HG03066 (cell line): ENCODE measurements at regions not wholly inside any gene's neighbourhood (a gene's known extent, or its start where the extent isn't known, plus 50 kb on each side); places are given as distances from the start of the nearest gene placed in this dataset.

ENCODE experiments used
- ATAC-seq: cut with Tn5 transposase; IDR thresholded peaks from one replicate; pipeline ENCODE4 v1.9.1; 2021; ENCODE audit warnings: low read depth; ENCODE audit not compliant: unreplicated experiment

DNA sequence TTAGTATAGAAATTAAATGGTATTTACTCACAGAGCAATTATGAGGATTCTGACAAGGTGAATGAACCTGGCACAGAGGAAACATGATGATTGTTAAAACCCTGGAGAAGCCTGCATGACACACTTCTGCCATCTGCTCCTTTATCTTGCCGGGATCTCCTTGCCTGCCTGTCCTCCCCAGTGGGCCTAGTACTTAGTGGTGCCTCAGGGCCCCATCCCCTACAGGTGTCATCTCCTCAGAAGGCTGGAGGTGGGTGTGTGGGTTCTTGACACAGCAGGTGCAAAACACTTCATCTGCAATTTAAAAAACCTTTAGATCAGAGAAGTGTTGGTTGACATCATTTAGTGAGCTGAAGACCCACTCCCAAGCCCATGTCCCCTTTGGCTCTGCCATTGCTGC is 261.2 kb downstream of the ADRA2A start:
- ATAC-seq, result no peak

DNA sequence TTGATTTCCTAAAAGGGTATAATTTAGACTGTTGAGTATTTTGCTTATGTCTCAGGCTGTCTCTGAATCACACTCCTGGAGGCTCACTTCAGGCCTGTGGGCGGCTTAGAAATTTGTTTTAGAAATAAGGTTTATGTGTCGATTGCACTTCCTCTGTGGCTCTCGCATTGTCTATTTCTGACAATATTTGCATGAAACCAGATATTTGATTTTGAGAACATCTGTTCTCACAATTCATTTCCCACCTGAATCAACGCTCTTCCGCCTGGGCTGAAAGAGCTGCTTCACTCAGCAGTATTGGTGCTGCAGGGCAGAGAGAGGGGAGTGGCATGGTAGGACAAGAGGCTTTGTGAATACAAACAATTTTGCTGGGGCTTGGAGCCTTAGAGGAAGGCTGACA is 262.0 kb downstream of the ADRA2A start:
- peak; percentile 89 for ATAC-seq

DNA sequence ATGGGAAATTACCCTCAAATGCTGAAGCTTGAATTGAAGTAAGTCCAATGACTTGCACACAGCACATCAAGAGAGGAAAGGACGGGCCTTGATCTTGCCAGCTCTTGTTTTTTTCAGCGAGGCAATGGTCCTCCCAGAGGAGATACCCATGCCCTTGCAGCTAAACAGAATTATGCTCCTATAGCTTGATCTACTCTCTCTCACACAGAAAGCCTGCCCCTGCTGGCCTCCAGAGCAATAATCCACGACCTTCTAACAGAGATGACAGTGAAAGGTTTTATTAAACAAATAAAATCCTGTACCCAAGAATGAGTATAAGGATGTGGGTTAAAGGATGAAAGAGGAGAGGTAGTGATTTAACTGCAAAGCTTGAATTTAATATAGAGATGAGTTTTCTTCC is 268.0 kb downstream of the ADRA2A start:
- no peak for ATAC-seq

DNA sequence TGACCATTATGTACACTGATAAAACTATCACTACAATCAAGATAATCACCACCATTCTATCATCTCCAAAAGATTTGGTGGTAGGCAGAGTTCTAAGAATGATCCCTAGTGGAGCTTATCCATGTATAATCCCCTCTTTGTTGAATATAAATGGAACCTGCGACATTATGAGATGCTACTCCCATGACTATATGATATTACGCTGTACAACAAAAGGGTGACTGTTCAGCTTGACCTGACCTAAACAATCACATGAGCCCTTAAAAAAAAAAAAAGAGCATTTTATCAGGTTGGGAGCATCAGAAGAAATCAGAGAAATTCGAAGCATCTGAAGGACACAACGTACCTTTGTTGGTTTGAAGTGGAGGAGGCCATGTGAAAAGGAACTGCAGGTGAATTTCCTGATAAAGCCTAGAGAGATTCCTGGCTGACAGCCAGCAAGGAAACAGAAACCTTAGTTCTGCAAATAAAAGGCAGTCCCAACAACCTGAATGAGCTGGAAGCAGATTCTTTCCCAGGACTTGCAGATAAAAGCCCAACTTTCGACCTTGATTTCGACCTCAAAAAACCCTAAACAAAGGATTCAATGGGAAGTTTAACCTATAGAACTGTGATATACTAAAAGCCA is 270.7 kb downstream of the ADRA2A start:
- no peak for ATAC-seq

DNA sequence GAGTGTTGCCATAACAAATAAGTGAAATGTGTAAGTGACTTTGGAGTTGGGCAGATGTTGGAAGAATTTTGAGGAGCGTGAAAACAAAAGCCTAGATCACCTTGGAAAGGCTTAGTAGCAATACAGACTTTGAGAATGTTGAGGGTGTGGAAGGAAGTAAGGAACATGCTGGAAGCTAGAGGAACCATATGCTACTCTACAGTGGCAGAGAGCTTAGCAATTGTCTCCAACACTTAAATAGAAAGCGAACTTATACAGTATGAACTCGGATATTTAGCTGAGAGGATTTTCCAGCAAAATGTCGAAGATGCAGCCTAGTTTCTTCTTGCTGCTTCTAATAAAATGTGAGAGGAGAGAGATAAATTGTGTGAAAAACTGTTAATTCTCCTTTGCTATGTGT is 271.2 kb downstream of the ADRA2A start:
- ATAC-seq, result no peak

DNA sequence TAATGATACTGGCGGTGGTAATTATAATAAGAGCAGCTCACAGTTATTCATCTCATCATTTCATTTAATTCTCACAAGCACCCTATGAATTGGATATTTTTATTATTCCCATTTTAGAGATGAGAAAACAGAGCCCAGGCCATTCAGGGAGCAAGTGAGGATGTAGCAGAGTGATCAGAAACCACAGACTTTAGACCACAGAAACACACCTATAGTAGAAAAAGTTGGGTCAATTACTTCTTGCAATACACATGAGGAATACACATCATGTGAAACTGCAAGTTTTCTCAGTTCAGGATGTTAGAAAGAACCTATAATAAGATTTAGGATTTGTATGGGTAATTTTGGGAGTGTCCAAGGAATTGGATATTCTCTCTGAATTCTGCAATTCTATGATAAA is 278.0 kb downstream of the ADRA2A start:
- no peak for ATAC-seq

DNA sequence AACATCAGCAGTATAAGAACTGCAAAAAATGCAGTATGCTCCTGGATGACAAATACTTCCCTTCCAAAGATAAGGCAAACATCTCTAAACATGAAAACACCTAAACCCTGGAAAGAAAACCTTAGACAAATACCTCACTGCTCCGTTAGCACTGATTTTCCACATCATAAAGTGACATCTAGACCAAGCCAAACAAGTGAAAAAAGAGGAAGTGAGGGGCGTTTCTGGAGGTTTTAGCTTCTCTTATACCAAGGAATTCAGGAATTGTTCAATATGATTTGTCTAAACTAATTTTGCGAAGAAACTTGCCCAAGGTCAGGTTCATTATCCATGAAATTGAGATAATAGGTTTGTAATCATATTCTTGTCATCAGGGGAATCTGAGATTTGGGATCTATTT is 279.7 kb downstream of the ADRA2A start:
- ATAC-seq, result no peak

DNA sequence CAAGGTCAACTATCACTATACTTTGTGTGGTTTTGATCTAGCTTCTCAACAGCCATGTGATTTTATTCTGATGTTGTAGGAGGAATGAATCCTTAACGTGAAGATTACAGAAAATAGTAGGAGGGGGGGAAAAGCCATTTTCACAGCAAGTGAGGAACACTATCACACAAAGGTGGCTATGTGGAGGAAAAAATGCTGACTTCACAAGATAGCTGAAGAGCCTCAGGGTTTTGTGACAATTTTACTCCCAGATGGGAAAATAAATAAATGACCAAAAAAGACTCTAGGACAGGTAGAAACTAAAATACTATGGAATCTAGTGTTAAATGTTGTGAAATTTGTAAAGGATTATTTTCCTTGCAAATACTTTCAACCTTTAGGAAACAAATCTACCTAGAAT is 281.0 kb downstream of the ADRA2A start:
- no peak for ATAC-seq

DNA sequence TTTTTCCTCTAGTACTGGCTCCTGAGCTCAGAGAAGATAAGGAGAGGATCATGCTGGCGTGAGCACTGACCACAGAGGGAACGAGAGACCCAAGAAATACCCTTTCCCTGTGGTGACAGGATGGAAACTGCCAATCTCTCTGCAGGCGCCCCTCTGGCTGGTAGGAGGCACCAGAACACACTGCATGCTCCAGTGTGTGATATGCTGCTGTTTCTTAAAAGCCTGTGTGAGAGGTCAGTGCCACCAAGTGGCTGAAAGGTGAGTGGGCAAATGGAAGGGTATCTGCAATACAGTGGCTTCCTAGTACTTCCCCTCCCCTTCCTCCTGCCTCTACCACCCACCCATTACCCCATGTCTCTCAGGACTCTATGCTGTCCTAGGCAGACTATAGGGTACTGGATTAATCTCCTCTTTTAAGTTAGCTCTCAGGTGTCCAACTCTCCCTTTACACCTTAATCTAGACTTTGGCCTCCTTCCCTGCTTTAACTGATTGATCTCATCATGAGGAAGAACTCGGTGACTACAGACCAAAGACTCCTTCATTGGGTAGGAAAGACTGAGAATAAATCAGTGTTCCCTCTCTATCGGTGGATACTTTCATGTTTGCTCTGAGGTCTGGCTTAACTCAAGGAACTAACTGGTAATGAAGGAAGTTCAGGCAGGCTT is 283.6 kb downstream of the ADRA2A start:
- peak; percentile 73 for ATAC-seq

DNA sequence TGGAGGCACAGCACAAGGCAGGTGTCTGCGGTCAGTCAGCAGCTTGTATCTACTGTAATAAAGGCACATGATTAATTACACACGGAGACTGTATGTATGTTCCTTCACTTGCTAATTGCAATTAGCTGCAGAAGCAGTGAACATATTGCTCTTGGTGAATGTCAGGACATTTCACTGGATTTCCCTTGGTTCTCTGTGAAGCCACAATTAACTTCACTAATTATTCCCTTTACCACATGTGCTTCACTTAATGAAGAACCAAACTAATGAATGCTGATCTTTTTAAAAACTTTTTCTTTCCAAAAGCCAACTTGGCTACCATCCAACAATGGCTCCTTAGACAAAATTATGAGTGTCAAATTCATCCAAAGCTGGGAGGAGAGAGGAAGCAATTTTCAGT is 290.7 kb downstream of the ADRA2A start:
- no peak for ATAC-seq

DNA sequence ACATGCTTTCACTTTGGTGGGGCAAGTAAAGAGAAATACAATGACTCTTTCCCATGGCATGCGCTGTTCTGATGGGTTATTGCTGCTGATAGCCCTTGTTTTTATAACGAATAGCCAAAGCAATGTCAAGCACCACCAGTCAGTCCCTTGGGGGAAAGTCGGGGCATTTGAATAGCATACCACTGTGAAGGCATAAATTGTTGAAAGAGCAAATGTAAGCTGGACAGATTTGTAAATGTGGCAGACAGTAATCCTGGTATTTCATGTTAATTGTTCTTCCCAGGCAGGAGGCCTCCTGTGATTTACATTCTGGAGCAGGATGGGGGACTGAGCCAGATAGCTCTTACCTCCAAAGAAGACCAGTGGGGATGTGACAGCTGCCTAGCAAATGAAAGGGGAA is 293.3 kb downstream of the ADRA2A start:
- no peak for ATAC-seq

DNA sequence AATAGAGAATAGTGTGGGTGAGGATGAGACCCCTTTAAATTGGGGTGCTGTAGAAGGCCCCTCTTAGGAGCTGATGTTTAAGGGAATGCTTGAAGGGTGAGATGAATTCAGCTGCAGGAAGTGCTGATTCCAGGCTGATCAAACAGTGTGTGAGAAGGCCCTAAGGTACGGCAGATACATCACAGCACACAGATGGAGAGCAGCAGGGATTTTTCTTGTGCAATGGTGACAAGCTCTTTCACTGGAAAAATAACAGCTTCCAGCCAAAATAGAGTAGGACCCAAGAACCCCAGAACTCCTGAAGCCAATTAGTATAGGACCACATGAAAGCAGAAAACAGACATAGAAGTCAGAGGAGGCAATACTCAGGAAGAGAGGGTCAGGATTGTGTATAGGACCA is 296.9 kb downstream of the ADRA2A start:
- ATAC-seq, result no peak

DNA sequence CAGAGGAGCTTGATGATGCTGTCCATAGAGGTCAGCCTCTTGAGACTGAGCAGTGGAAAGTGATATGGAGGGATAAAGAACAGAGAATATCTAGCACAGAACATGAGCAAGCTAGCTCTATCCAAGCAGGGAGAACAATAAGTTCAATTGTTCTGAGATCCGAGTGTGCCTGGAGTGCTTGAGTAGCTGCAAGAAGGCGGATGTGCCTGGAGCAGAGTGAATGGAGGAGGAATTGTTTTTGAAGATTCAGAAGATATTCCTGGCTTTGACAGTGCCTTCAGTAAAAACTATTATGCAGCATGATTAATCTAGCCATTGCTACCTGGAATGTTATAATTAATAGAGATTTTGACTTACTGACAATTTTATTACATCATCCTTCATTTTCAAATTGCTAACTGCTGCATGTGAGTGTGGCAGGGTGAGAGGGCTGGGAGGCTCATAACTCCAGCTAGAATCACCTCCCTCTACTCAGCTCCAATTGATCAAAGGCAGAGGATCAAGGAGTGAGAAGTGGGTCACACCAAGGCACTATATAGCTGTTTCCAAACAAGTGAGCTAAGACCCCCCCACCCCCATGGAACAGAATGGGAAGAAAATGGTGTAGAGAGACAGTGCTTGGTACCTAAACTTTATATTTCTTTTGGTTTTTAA is 302.8 kb downstream of the ADRA2A start:
- ATAC-seq, result no peak

DNA sequence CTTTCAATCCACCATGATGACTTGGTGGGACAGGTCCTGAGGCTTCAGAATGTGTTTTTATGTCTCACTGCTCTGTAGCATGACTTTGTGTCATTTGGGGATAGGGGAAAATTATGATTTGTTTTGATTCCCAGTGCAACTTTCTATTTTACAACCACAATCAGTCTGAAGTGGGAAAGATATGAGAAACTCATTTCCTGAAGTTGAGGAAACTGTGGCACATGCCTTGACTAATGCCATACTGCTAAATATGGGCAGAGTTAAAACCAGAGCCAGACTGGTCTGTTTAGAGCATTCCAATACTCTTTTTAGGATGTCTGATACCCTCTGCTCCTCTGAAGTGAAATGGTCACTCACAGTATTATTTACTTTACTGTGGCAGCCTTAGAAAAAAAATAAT is 307.7 kb downstream of the ADRA2A start:
- ATAC-seq, result no peak

DNA sequence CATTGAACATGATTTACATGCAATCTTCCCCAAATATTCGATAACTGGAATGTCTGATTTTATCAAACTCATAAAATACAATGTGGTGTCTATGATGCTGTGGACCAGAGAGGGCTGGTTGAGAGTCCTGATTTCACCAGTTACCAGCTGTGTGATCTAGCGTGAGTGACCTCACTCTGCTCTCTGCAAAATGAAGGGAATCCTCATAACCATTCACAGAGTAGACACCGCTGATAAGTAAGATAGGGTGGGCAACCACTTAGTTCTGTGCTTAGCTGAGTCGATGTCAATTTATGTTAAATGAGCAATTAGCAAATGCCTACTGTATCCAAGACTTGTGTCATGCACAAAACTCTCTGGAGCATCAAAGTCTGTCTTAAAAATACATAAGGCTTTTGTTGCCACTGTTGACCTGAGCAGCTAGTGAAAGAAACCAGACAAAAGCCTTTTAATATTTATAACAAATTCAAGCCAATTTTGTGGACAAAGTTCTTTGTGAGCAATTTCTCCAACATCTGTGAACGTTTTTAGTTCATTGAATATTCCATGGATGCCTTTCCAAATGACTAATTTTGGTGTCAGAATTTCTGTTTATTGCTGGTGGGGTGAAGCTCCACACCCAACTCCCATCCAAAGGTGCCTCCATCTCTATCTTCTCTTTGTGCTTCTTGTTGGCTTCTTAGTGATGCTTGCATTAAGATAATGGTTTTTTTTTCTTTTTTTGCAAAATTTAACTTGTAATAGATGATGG is 314.2 kb downstream of the ADRA2A start:
- no peak for ATAC-seq

DNA sequence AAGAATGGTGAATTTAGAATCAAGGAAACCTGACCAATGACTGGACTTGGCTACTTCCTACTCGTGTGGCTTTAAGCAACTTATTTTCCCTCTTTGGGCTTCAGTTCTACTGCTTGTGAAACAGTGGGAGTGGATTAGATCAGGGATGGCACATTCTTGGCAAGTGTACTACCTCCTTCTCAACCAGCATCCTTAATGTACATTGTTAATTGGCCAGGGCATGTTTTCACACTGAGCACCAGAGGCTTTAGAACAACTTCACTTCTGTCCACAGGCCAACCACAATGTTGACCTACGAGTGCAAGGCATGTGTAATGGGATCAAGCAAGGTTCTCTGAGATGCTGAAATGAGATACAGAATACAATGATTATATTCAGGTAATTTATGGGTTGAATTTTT is 315.3 kb downstream of the ADRA2A start:
- no peak for ATAC-seq

DNA sequence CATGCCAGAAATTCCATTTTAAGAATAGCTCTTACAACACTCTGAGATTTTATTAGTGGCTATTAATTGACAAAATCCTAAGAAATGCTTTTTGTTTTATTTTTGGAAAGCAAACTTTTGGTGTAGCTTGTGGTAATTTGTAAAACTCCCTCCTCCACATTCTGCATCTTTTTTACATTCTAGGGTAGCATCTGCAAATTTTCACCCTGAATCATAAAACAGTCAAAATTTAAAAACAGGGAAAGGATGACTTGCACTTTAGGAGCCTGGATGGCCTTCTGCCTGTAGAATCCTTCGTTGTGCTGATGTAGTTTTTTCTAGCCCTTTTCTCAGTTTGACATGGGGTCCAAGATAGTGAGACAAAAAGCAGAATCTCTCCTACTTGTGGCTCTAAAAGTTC is 316.1 kb downstream of the ADRA2A start:
- ATAC-seq, result no peak

DNA sequence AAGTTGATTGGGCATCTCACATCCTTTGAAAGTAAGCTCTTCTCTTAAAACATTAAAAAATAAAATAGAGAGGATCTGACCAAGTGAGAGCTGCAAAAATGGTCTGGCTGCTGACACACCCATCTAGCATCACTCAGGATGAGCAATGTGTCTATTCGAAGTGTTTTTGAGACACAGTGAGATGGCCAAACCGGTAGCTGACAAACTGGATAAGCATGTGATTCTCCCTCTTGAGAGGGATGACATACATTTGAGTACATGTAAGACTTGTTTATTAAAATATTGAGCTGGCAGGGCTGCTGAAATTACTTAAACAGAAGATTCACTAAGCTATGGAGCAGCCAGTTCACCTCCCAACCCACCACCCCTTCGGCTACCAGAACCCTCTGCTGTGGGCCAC is 333.9 kb downstream of the ADRA2A start:
- no peak for ATAC-seq

DNA sequence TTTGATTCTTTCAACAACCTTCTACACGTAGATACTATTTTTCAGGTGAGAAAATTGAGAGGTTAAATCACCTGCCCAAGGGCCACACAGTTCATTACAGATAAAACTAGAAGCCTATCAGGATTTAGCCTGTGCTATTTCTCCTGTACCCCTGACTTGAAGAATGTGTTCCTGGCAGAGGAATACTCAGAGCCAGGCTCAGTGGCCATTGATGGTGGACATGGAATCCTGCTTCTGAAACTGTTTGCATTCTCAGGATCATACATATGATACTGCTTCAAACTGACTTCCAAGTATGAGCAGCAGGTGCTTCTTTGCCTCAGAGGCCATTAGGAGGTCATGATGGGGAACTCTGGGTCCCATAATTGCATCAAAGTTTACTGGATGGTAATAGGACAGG is 348.6 kb downstream of the ADRA2A start:
- no peak for ATAC-seq

DNA sequence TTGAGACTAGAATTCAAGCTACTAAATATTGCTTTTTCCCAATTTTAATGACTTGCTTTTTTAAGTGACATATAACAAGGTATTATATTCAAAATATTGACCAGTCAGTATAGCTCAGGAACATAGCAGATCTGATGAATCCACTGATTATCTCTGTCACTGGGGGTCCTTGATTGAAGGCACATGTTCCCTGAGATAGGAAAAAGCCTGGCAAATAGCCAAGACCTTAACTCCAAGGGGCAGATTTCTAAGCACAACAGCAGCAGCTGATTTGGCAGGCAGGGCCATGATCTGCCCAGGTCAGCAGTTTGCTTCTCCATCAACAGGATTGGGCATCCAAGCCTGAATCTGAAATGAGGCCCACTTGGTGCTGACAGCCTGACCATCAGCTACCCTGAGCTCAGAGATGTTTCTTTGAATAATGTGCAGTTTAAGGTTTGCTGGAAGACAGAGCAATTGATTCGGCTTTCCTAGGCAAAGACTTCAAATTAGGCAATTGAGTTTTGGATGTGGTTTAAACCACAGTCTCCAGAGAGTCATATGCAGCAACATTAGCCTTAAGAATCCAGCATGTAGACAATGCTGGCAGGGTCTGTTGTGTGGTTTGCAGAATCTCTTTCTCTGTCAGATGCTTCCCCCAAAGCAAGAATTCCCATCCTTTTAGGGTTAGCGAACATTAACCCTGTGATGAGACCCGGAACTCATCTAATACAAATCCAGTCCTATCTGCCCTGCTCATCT is 352.6 kb downstream of the ADRA2A start:
- no peak for ATAC-seq

DNA sequence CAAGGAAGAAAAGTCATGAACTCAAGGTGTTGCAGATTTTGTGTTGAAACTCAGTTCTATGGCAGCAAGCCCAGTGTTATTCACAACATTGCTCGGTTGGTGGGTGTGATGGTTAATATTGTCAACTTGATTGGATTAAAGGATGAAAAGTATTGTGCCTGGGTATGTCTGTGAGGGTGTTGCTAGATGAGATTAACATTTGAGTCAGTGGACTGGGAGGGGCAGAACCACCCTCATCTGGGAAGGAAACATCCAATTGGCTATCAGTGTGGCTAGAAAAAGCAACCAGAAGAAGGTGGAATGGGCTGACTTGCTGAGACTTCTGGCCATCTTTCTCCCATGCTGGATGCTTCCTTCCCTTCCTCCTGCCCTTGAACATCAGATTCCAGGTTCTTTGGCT is 353.2 kb downstream of the ADRA2A start:
- no peak for ATAC-seq
